ENCODE measurements at regions not wholly inside any gene's neighbourhood (a gene's known extent, or its start where the extent isn't known, plus 50 kb on each side); places are given as distances from the start of the nearest gene placed in this dataset.

- H3K9me3 ChIP-seq: no peaks in the 10 kb centered on the region
- no peak for TF ChIP-seq CTCF (IDR thresholded peaks at IDR 0.05)
These were observed 386.2 kb downstream of the THBS2 start for GRCh38 chr6:168867247-168868102.

GRCh38 chr6:168866534-168866933, 387.1 kb downstream of the THBS2 start:
- Histone ChIP-seq H3K4me1 (ENCODE audit: control insufficient read depth in 1 of 2, insufficient read depth in 1 of 2, low read depth in 1 of 2, low read length in 1 of 2) (no peaks in the 10 kb centered on the region), H3K36me3 (no peaks in the 10 kb centered on the region), H3K9me3 (no peaks in the 10 kb centered on the region), H3K27me3 (no peaks in the 10 kb centered on the region), H3K27ac (no peak overlapping the region), H3K4me3 (ENCODE audit: low read depth in 1 of 2, low read length in 1 of 2) (no peak overlapping the region)
- TF ChIP-seq CTCF (IDR thresholded peaks at IDR 0.05): no peak

More at GRCh38 chr6:168867247-168868102, 386.2 kb downstream of the THBS2 start:
- H3K4me3 ChIP-seq (ENCODE audit: low read depth in 1 of 2, low read length in 1 of 2): no peak overlapping the region
- no peak overlapping the region for H3K27ac ChIP-seq
- no peaks in the 10 kb centered on the region for H3K36me3 ChIP-seq
- H3K4me1 ChIP-seq (ENCODE audit: control insufficient read depth in 1 of 2, insufficient read depth in 1 of 2, low read depth in 1 of 2, low read length in 1 of 2): no peaks in the 10 kb centered on the region
- no peaks in the 10 kb centered on the region for H3K27me3 ChIP-seq

GRCh38 chr6:168865522-168865921, 388.1 kb downstream of the THBS2 start:
- Histone ChIP-seq H3K27me3 (no peaks in the 10 kb centered on the region), H3K4me3 (ENCODE audit: low read depth in 1 of 2, low read length in 1 of 2) (no peak overlapping the region), H3K36me3 (no peaks in the 10 kb centered on the region), H3K9me3 (no peaks in the 10 kb centered on the region), H3K27ac (no peak overlapping the region), H3K4me1 (ENCODE audit: control insufficient read depth in 1 of 2, insufficient read depth in 1 of 2, low read depth in 1 of 2, low read length in 1 of 2) (no peaks in the 10 kb centered on the region)
- TF ChIP-seq CTCF (IDR thresholded peaks at IDR 0.05): no peak

GRCh38 chr6:168864541-168865460, 388.8 kb downstream of the THBS2 start:
- no peak for TF ChIP-seq CTCF (IDR thresholded peaks at IDR 0.05)
- no peak overlapping the region for H3K4me3 ChIP-seq (ENCODE audit: low read depth in 1 of 2, low read length in 1 of 2)

GRCh38 chr6:168863467-168863866, 390.2 kb downstream of the THBS2 start:
- Histone ChIP-seq H3K4me3 (ENCODE audit: low read depth in 1 of 2, low read length in 1 of 2) (no peak overlapping the region), H3K4me1 (ENCODE audit: control insufficient read depth in 1 of 2, insufficient read depth in 1 of 2, low read depth in 1 of 2, low read length in 1 of 2) (no peaks in the 10 kb centered on the region), H3K9me3 (no peaks in the 10 kb centered on the region), H3K27ac (no peak overlapping the region), H3K27me3 (no peaks in the 10 kb centered on the region), H3K36me3 (no peaks in the 10 kb centered on the region)
- TF ChIP-seq CTCF (IDR thresholded peaks at IDR 0.05): no peak

More at GRCh38 chr6:168864541-168865460, 388.8 kb downstream of the THBS2 start:
- Histone ChIP-seq H3K9me3 (no peaks in the 10 kb centered on the region), H3K27ac (no peak overlapping the region), H3K4me1 (ENCODE audit: control insufficient read depth in 1 of 2, insufficient read depth in 1 of 2, low read depth in 1 of 2, low read length in 1 of 2) (no peaks in the 10 kb centered on the region), H3K27me3 (no peaks in the 10 kb centered on the region), H3K36me3 (no peaks in the 10 kb centered on the region)

Measured in neutrophil (primary cell).